OCI-LY7 (cell line): ENCODE measurements at regions not wholly inside any gene's neighbourhood (a gene's known extent, or its start where the extent isn't known, plus 50 kb on each side); places are given as distances from the start of the nearest gene placed in this dataset.

Source experiments
- BruUV-seq: library from RNA; stranded (reverse); fragments of 400-500 nt; replicated peaks from 2 replicates; lab custom pipeline; 2021; lab: Mats Ljungman, UMichigan
- CTCF ChIA-PET: fragments of 300-600 bp; sonication (Branson Sonifier 250); formaldehyde crosslinking; loops from one replicate; lab custom pipeline; 2022; ENCODE audit warnings: antibody characterized with exemption; ENCODE audit not compliant: unreplicated experiment; lab: Charles Lee
- POLR2A ChIA-PET: fragments of 300-600 bp; sonication (Branson Sonifier 250); formaldehyde crosslinking; loops from one replicate; lab custom pipeline; 2022; ENCODE audit warnings: antibody characterized with exemption; lab: Charles Lee
- DNase-seq: peaks from one replicate; pipeline ENCODE4 v3.0.0-alpha.2; 2015; ENCODE audit warnings: low spot score
- H2AFZ ChIP-seq: fragments of 200-600 bp; sonication (generic), shearing (Covaris generic); 2 replicates; pipeline ENCODE4 v1.6.1; 2014; ENCODE audit warnings: mild to moderate bottlenecking, antibody characterized with exemption, low read length, moderate library complexity
- H3K27ac ChIP-seq: fragments of 200-600 bp; sonication (generic); 2 replicates; pipeline ENCODE4 v1.5.1; 2014; ENCODE audit warnings: mixed run types, low read depth, mild to moderate bottlenecking, moderate library complexity, low read length, inconsistent platforms; ENCODE audit not compliant: poor library complexity, severe bottlenecking
- H3K36me3 ChIP-seq: fragments of 200-600 bp; sonication (generic); 2 replicates; pipeline ENCODE4 v1.6.1; 2014; ENCODE audit warnings: mild to moderate bottlenecking, antibody characterized with exemption, low read length, moderate library complexity, mixed read lengths; ENCODE audit not compliant: insufficient read depth
- H3K4me1 ChIP-seq: fragments of 200-600 bp; sonication (generic); 2 replicates; pipeline ENCODE4 v1.5.1; 2014; ENCODE audit warnings: mild to moderate bottlenecking, low read length; ENCODE audit not compliant: insufficient read depth, poor library complexity, severe bottlenecking
- H3K4me2 ChIP-seq: fragments of 200-600 bp; sonication (generic); 2 replicates; pipeline ENCODE4 v1.6.1; 2014; ENCODE audit warnings: mild to moderate bottlenecking, low read length
- H3K4me3 ChIP-seq: fragments of 200-600 bp; sonication (generic); 2 replicates; pipeline ENCODE4 v1.5.1; 2014; ENCODE audit warnings: mild to moderate bottlenecking, low read depth, low read length; ENCODE audit not compliant: poor library complexity, severe bottlenecking
- H3K79me2 ChIP-seq: fragments of 200-600 bp; sonication (generic); 2 replicates; pipeline ENCODE4 v1.6.1; 2016; ENCODE audit warnings: low read depth, mild to moderate bottlenecking, low read length, moderate library complexity, mixed read lengths; ENCODE audit not compliant: insufficient read depth
- H3K9me2 ChIP-seq: fragments of 200-600 bp; sonication (generic); 2 replicates; pipeline ENCODE4 v1.6.1; 2016; ENCODE audit warnings: mild to moderate bottlenecking, low read length, mixed read lengths; ENCODE audit not compliant: insufficient read depth
- H3K9me3 ChIP-seq: fragments of 200-600 bp; sonication (generic); 2 replicates; pipeline ENCODE4 v1.6.1; 2014; ENCODE audit warnings: mild to moderate bottlenecking, mixed run types, low read length, mixed read lengths
- H4K20me1 ChIP-seq: fragments of 200-600 bp; sonication (generic); 2 replicates; pipeline ENCODE4 v1.6.1; 2014; ENCODE audit warnings: mild to moderate bottlenecking, antibody characterized with exemption, low read length, moderate library complexity, mixed read lengths; ENCODE audit not compliant: insufficient read depth
- CTCF ChIP-seq: fragments of 200-600 bp; sonication (generic); conservative IDR thresholded peaks from 2 replicates; pipeline ENCODE4 v1.5.1; 2014; ENCODE audit warnings: mild to moderate bottlenecking, antibody characterized with exemption, low read length, moderate library complexity, mixed read lengths
- EZH2phosphoT487 ChIP-seq: fragments of 200-600 bp; sonication (generic); IDR thresholded peaks from 2 replicates; pipeline ENCODE4 v1.6.1; 2018; ENCODE audit warnings: low read depth, borderline replicate concordance, mild to moderate bottlenecking, mixed run types, antibody characterized with exemption, low read length, moderate library complexity, mixed read lengths
- intact Hi-C: fragments of 100-400 bp; cut with micrococcal nuclease; formaldehyde crosslinking; loops from one replicate; pipeline ENCODE4 v1.10.0; 2022; ENCODE audit not compliant: unreplicated experiment

- no peak for DNase-seq
- Histone ChIP-seq H4K20me1 (no peaks in the 10 kb centered on the region), H3K36me3 (no peaks in the 10 kb centered on the region), H3K4me3 (no peak overlapping the region), H3K27ac (no peak overlapping the region), H3K4me2 (no peak overlapping the region), H3K9me3 (no peaks in the 10 kb centered on the region), H3K4me1 (no peaks in the 10 kb centered on the region), H2AFZ (no peak overlapping the region), H3K79me2 (no peaks in the 10 kb centered on the region), H3K9me2 (no peaks in the 10 kb centered on the region)
- intact Hi-C loops, result no loop called here
- no TSS peak for BruUV-seq
- TF ChIP-seq EZH2phosphoT487 (no peak), CTCF (no peak)
- CTCF ChIA-PET, result no interaction called here
- POLR2A ChIA-PET, result interaction anchor here (0.6 kb wide), 1 partner anchor 121 kb away, joined by 3 read pairs; no protein-coding TSS in a partner anchor
Observed at GRCh38 chr12:28603801-28604200, 413.5 kb downstream of the CCDC91 start.

- Histone ChIP-seq H3K4me1 (no peaks in the 10 kb centered on the region), H3K4me3 (no peak overlapping the region), H2AFZ (no peak overlapping the region), H3K9me2 (no peaks in the 10 kb centered on the region), H3K4me2 (no peak overlapping the region), H3K36me3 (no peaks in the 10 kb centered on the region), H3K27ac (no peak overlapping the region), H3K79me2 (no peaks in the 10 kb centered on the region), H3K9me3 (no peaks in the 10 kb centered on the region), H4K20me1 (no peaks in the 10 kb centered on the region)
- BruUV-seq, result no TSS peak
- intact Hi-C loops, result no loop called here
- DNase-seq, result no peak
- TF ChIP-seq EZH2phosphoT487, result no peak
- no peak for TF ChIP-seq CTCF
- ChIA-PET CTCF (no interaction called here), POLR2A (interaction anchor here (0.6 kb wide), 1 partner anchor 121 kb away, joined by 3 read pairs; no protein-coding TSS in a partner anchor)
Observed at GRCh38 chr12:28604240-28604639, 414.0 kb downstream of the CCDC91 start.

GRCh38 chr12:28606967-28607557 lies 416.8 kb downstream of the CCDC91 start:
- H4K20me1 ChIP-seq, result no peaks in the 10 kb centered on the region
- ChIA-PET CTCF (no interaction called here), POLR2A (no interaction called here)
- H3K36me3 ChIP-seq, result no peaks in the 10 kb centered on the region
- H3K9me2 ChIP-seq, result no peaks in the 10 kb centered on the region
- intact Hi-C loops, result no loop called here
- no peak overlapping the region for H2AFZ ChIP-seq
- H3K27ac ChIP-seq, result no peak overlapping the region
- no peak overlapping the region for H3K4me3 ChIP-seq
- H3K9me3 ChIP-seq, result no peaks in the 10 kb centered on the region
- TF ChIP-seq CTCF, result no peak
- TF ChIP-seq EZH2phosphoT487, result no peak
- no peaks in the 10 kb centered on the region for H3K4me1 ChIP-seq
- H3K4me2 ChIP-seq, result no peak overlapping the region
- no TSS peak for BruUV-seq
- no peaks in the 10 kb centered on the region for H3K79me2 ChIP-seq
- no peak for DNase-seq
